SU-DHL-6 (cell line): ENCODE measurements at regions not wholly inside any gene's neighbourhood (a gene's known extent, or its start where the extent isn't known, plus 50 kb on each side); places are given as distances from the start of the nearest gene placed in this dataset.
"Not testable (repeated sequence)": the region's sequence is repeated elsewhere in the genome, so short reads cannot be mapped to it uniquely, and the experiment has no call there.

Experiments used
- H2AFZ ChIP-seq: fragments of 200-600 bp; sonication (generic); 2 replicates; pipeline ENCODE4 v1.6.1; 2014; ENCODE audit warnings: low read depth, mild to moderate bottlenecking, moderate library complexity, mixed read lengths, antibody characterized with exemption, low read length; ENCODE audit not compliant: severe bottlenecking
- H3F3A ChIP-seq: fragments of 200-600 bp; shearing (Covaris generic); 2 replicates; pipeline ENCODE4 v1.6.0; 2016; ENCODE audit warnings: antibody characterized with exemption, mild to moderate bottlenecking; ENCODE audit not compliant: insufficient read depth
- H3K27ac ChIP-seq: fragments of 200-600 bp; sonication (generic); 2 replicates; pipeline ENCODE4 v1.5.1; 2016; ENCODE audit warnings: low read depth, mild to moderate bottlenecking, low read length, moderate library complexity, mixed read lengths
- H3K27me3 ChIP-seq: fragments of 200-600 bp; sonication (generic), shearing (Covaris generic); 2 replicates; pipeline ENCODE4 v1.6.0; 2014; ENCODE audit warnings: mild to moderate bottlenecking, low read length
- H3K36me3 ChIP-seq: fragments of 200-600 bp; sonication (generic); 2 replicates; pipeline ENCODE4 v1.6.1; 2014; ENCODE audit warnings: mild to moderate bottlenecking, low read length, mixed read lengths
- H3K4me2 ChIP-seq: fragments of 300-600, 200-600 bp; shearing (Covaris generic), sonication (generic); 2 replicates; pipeline ENCODE4 v1.6.0; 2014; ENCODE audit warnings: low read length, low read depth, mild to moderate bottlenecking; ENCODE audit not compliant: poor library complexity, severe bottlenecking
- H3K4me3 ChIP-seq: fragments of 200-600 bp; sonication (generic); 2 replicates; pipeline ENCODE4 v1.5.1; 2014; ENCODE audit warnings: antibody characterized with exemption, low read length, mild to moderate bottlenecking, mixed read lengths; ENCODE audit not compliant: insufficient read depth, poor library complexity, severe bottlenecking
- H3K79me2 ChIP-seq: fragments of 200-600 bp; sonication (generic); 2 replicates; pipeline ENCODE4 v1.6.1; 2014; ENCODE audit warnings: mild to moderate bottlenecking, low read length, moderate library complexity; ENCODE audit not compliant: insufficient read depth
- H3K9ac ChIP-seq: fragments of 200-600 bp; sonication (generic); 2 replicates; pipeline ENCODE4 v1.7.0; 2014; ENCODE audit warnings: mild to moderate bottlenecking, low read length
- H3K9me2 ChIP-seq: fragments of 200-600 bp; sonication (generic); replicated peaks from 2 replicates; pipeline ENCODE4 v1.6.1; 2014; ENCODE audit warnings: low read length; ENCODE audit not compliant: insufficient read depth
- H3K9me3 ChIP-seq: fragments of 200-600 bp; sonication (generic); 2 replicates; pipeline ENCODE4 v1.6.1; 2014; ENCODE audit warnings: low read length, mixed read lengths; ENCODE audit not compliant: insufficient read depth
- H4K20me1 ChIP-seq: fragments of 200-600 bp; sonication (generic); 2 replicates; pipeline ENCODE4 v1.6.1; 2014; ENCODE audit warnings: low read depth, mild to moderate bottlenecking, antibody characterized with exemption, low read length, moderate library complexity, mixed read lengths
- EZH2phosphoT487 ChIP-seq: fragments of 200-600 bp; sonication (generic), shearing (Covaris generic); conservative IDR thresholded peaks from 2 replicates; pipeline ENCODE4 v1.6.1; 2018; ENCODE audit warnings: mild to moderate bottlenecking, antibody characterized with exemption, low read length, moderate library complexity, mixed read lengths
- TF ChIP-seq, protein P1 (sequence below): fragments of 200-600 bp; sonication (generic); IDR thresholded peaks from one replicate; pipeline ENCODE4 v1.5.1; 2017; ENCODE audit warnings: antibody characterized with exemption, mild to moderate bottlenecking, low read length, moderate library complexity; ENCODE audit not compliant: insufficient read depth, poor library complexity, severe bottlenecking

DNA sequence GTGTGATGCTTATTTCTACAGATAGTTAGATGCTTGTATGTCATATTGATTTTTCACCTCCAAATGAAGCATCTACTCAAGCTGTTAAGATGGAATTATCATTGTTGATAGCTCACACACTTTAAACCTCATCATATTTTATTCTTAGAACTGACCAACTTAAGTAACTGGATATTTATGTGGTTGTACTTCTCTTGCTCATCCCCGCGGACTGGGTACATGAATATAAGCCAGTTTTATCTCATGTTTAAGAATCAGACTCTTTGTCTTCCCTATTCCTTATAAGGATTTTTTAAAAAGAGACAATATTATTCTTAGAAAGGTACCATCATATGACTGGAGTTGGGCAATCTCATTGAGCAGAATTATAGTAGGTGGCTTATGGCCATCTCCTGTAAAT lies 358.7 kb downstream of the DSC3 start:
- no peaks in the 10 kb centered on the region for H3K79me2 ChIP-seq
- no peak overlapping the region for H3K4me3 ChIP-seq
- H3K9me3 ChIP-seq, result peaks cover 4% of the 10 kb centered on the region; the same call in 1 of the 2 replicates
- H3K9me2 ChIP-seq, result 0 out of 2 replicates have a peak, but pooled peaks cover 3% of the 10 kb centered on the region
- no peak overlapping the region for H3K9ac ChIP-seq
- no peak for TF ChIP-seq EZH2phosphoT487
- TF ChIP-seq, protein P1, sequence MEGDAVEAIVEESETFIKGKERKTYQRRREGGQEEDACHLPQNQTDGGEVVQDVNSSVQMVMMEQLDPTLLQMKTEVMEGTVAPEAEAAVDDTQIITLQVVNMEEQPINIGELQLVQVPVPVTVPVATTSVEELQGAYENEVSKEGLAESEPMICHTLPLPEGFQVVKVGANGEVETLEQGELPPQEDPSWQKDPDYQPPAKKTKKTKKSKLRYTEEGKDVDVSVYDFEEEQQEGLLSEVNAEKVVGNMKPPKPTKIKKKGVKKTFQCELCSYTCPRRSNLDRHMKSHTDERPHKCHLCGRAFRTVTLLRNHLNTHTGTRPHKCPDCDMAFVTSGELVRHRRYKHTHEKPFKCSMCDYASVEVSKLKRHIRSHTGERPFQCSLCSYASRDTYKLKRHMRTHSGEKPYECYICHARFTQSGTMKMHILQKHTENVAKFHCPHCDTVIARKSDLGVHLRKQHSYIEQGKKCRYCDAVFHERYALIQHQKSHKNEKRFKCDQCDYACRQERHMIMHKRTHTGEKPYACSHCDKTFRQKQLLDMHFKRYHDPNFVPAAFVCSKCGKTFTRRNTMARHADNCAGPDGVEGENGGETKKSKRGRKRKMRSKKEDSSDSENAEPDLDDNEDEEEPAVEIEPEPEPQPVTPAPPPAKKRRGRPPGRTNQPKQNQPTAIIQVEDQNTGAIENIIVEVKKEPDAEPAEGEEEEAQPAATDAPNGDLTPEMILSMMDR, result no peak
- H2AFZ ChIP-seq, result no peak overlapping the region
- H3K36me3 ChIP-seq, result no peaks in the 10 kb centered on the region
- no peak overlapping the region for H3K27ac ChIP-seq
- H4K20me1 ChIP-seq, result no peaks in the 10 kb centered on the region
- no peaks in the 10 kb centered on the region for H3F3A ChIP-seq
- H3K4me2 ChIP-seq, result no peak overlapping the region
- H3K27me3 ChIP-seq, result no peaks in the 10 kb centered on the region

DNA sequence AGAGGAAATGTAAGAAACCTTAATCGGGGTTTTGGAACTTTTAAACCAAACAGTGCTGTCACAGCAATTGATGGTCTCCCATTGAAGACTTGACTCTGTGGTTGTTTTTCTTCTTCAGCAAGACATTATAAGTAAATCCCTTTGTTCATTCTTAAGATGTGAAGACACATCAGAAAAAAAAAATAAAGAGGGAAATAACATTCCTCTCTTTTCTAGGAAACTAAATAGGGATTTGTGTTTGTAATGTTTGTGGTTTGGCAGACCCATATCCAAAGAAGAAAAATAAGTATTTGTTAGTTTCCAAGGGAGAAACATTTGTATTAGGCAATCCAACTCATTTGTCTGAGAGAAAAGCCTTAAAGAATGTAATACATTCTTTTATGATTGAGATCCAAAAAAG lies 359.9 kb downstream of the DSC3 start:
- no peaks in the 10 kb centered on the region for H3K36me3 ChIP-seq
- H3K9me3 ChIP-seq, result no peaks in the 10 kb centered on the region
- no peaks in the 10 kb centered on the region for H4K20me1 ChIP-seq
- no peak overlapping the region for H2AFZ ChIP-seq
- H3K9me2 ChIP-seq, result 0 out of 2 replicates have a peak, but pooled peaks cover 3% of the 10 kb centered on the region
- H3K4me2 ChIP-seq, result no peak overlapping the region
- no peaks in the 10 kb centered on the region for H3K79me2 ChIP-seq
- no peak overlapping the region for H3K9ac ChIP-seq
- no peaks in the 10 kb centered on the region for H3K27me3 ChIP-seq
- H3F3A ChIP-seq, result no peaks in the 10 kb centered on the region
- H3K27ac ChIP-seq, result no peak overlapping the region
- H3K4me3 ChIP-seq, result no peak overlapping the region
- TF ChIP-seq, protein P1, result no peak
- no peak for TF ChIP-seq EZH2phosphoT487

DNA sequence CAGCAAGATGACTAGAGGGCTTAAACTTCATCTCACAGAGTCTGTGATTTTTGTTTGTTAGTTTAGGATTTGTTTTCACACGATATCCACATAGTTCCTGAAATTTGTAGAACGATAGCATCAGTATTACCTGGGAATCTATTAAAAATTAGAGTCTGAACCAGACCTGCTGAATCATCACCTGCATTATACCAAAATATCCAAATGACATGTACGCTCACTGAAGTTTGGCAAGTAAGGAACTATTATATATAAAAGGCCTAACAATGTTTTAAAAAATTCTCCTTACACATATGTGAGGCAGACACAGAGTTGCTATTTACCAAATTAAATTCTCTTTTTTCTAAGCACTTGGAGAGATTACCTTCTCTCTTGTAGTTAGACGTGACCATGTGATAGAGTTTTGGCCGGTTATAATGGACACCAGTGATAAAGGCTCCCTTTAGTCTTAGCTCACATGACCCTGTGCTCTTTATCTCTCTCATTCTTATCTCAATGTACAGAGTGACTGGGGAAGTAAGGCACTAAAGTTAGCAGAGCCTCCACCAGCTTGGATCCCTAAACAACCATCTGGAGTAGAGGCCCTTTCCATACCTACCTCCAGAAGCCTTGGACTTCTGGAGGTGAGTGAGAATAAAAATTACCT lies 363.1 kb downstream of the DSC3 start:
- Histone ChIP-seq H3K9me2 (0 out of 2 replicates have a peak, but pooled peaks cover 3% of the 10 kb centered on the region), H3K4me2 (no peak overlapping the region), H3F3A (no peaks in the 10 kb centered on the region), H3K27ac (no peak overlapping the region), H3K27me3 (no peaks in the 10 kb centered on the region), H3K4me3 (no peak overlapping the region), H3K9ac (no peak overlapping the region), H2AFZ (no peak overlapping the region), H3K36me3 (no peaks in the 10 kb centered on the region), H3K79me2 (no peaks in the 10 kb centered on the region), H4K20me1 (no peaks in the 10 kb centered on the region), H3K9me3 (no peaks in the 10 kb centered on the region)
- TF ChIP-seq EZH2phosphoT487, result no peak
- TF ChIP-seq, protein P1, result no peak

DNA sequence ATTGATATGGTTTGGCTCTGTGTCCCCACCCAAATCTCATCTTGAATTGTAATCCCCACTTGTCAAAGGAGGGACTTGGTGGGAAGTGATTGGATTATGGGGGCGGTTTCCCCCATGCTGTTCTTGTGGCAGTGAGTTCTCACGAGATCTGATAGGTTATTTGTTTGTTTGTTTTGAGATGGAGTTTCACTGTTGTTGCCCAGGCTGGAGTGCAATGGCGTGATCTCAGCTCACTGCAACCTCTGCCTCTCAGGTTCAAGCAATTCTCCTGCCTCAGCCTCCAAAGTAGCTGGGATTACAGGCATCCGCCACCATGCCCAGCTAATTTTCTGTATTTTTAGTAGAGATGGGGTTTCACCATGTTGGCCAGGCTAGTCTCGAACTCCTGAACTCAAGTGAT lies 364.7 kb downstream of the DSC3 start:
- H3K27me3 ChIP-seq, H3K9ac ChIP-seq, H3K4me3 ChIP-seq, H3F3A ChIP-seq, H3K27ac ChIP-seq, H3K4me2 ChIP-seq, H3K79me2 ChIP-seq, H2AFZ ChIP-seq, H3K36me3 ChIP-seq, H4K20me1 ChIP-seq, H3K9me2 ChIP-seq, H3K9me3 ChIP-seq: not testable (repeated sequence)
